BLaER1 treated with 17β-estradiol and CSF1 and Interleukin-3, amounts not matched to agents 10 nM and 100 nM (cell line): ENCODE measurements at regions not wholly inside any gene's neighbourhood (a gene's known extent, or its start where the extent isn't known, plus 50 kb on each side); places are given as distances from the start of the nearest gene placed in this dataset.
"Not testable (repeated sequence)": the region's sequence is repeated elsewhere in the genome, so short reads cannot be mapped to it uniquely, and the experiment has no call there.

Source experiments
- H3K27ac ChIP-seq, 11 experiments: shearing (Covaris generic); formaldehyde crosslinking; 2 replicates each; pipeline ENCODE4 v1.8.1; 2022
- H3K27me3 ChIP-seq, 11 experiments: shearing (Covaris generic); formaldehyde crosslinking; 2 replicates each; pipeline ENCODE4 v1.8.1; 2022
- H3K36me3 ChIP-seq, 11 experiments: shearing (Covaris generic); formaldehyde crosslinking; 2 replicates each; pipeline ENCODE4 v1.8.1; 2022
- H3K4me1 ChIP-seq, 10 experiments: shearing (Covaris generic); formaldehyde crosslinking; 2 replicates each; pipeline ENCODE4 v1.8.1; 2022
- H3K4me2 ChIP-seq, 11 experiments: shearing (Covaris generic); formaldehyde crosslinking; 2 replicates each; pipeline ENCODE4 v1.8.1; 2022
- H3K4me3 ChIP-seq, 10 experiments: shearing (Covaris generic); formaldehyde crosslinking; 2 replicates each; pipeline ENCODE4 v1.8.1; 2022
- H3K9ac ChIP-seq, 11 experiments: shearing (Covaris generic); formaldehyde crosslinking; 2 replicates each; pipeline ENCODE4 v1.8.1; 2022
- H3K9me3 ChIP-seq, 11 experiments: shearing (Covaris generic); formaldehyde crosslinking; replicated peaks in 1 of 11; 2 replicates each; pipeline ENCODE4 v1.8.1; 2022
- H4K20me1 ChIP-seq, 11 experiments: shearing (Covaris generic); formaldehyde crosslinking; 2 replicates each; pipeline ENCODE4 v1.8.1; 2022
- Cebpa-rat ChIP-seq, 11 experiments: shearing (Covaris generic); IDR thresholded peaks; 2 replicates each; pipeline ENCODE4 v1.8.1; 2022

DNA sequence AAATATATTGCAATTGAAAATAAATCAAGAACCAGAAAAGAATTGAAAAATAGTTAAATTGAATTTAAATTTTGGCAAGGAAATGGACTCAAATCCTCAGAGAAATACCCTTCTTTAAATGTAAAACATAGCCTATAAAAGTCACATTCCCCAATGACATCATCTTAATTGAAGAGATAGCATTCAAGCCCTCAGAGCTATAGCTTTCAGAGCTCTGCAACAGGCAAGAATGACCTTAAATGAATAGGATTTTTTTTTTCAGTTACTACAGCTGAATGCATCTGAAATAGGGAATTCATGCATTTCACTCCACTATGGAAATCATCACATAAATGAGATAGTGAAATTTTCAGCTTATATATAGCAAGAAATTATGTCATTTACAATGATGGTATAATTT lies 1049.0 kb downstream of the OLFM4 start:
- Histone ChIP-seq H3K4me1 (no peaks in the 10 kb centered on the region), H4K20me1 (no peaks in the 10 kb centered on the region), H3K27me3 (no peaks in the 10 kb centered on the region), H3K9me3 (peaks cover 0 to 11% (median 0%) of the 10 kb centered on the region in 11 experiments; a peak in 2 of 22 replicates), H3K36me3 (no peaks in the 10 kb centered on the region), H3K9ac (no peak overlapping the region), H3K4me2 (no peak overlapping the region), H3K4me3 (no peak overlapping the region), H3K27ac (no peak overlapping the region)
- TF ChIP-seq Cebpa-rat (IDR thresholded peaks at IDR 0.05), result no peak

DNA sequence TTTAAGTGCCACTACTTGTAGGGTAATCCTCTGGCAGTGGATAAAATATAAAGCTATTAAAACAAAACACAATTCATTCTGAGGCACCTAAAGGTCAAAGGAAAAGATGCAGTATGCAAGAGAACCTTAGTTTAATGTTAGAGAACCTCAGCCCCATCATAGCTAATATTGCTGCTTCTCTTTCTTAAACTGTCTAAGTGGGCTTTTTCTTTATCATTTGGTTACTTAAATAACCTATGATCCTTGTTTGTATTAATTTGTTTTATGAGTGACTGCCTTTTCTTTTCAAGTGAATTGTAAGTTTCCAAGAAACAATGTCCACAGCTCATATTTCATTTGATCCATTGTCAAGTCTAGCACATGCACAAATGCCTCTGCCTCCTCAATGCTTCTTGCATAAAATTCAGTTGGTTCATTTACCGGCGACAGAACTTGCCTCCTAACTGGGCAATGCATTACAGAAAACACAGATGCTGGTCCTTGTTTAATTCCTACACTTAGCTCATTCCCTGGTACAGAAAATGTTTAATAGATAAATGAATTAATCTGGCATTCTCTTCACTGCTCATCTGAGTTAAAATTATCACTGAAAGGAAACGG lies 1049.8 kb downstream of the OLFM4 start:
- Histone ChIP-seq H3K36me3 (no peaks in the 10 kb centered on the region), H3K4me3 (no peak overlapping the region), H3K4me1 (no peaks in the 10 kb centered on the region), H3K9ac (no peak overlapping the region), H3K9me3 (peaks cover 0 to 11% (median 0%) of the 10 kb centered on the region in 11 experiments; a peak in 2 of 22 replicates), H3K27ac (no peak overlapping the region), H3K27me3 (no peaks in the 10 kb centered on the region), H3K4me2 (no peak overlapping the region), H4K20me1 (no peaks in the 10 kb centered on the region)
- no peak for TF ChIP-seq Cebpa-rat (IDR thresholded peaks at IDR 0.05)

DNA sequence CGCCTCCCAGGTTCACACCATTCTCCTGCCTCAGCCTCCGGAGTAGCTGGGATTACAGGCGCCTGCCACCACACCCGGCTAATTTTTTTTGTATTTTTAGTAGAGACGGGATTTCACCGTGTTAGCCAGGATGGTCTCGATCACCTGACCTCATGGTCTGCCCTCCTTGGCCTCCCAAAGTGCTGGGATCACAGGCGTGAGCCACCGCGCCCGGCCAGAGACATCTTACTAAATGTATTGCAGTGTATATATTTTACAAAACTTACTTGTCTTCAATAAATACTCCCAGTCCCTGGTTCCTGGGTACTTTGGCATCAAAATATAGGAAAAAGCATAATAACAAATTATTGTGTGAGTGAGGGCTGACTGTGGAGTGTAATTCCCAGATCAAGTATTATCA lies 1053.7 kb downstream of the OLFM4 start:
- not testable (repeated sequence) for H4K20me1 ChIP-seq, H3K4me3 ChIP-seq, H3K36me3 ChIP-seq, H3K27me3 ChIP-seq, H3K4me2 ChIP-seq, H3K9ac ChIP-seq, H3K4me1 ChIP-seq, H3K27ac ChIP-seq
- peaks cover 0 to 11% (median 0%) of the 10 kb centered on the region in 11 experiments; a peak in 2 of 22 replicates for H3K9me3 ChIP-seq

DNA sequence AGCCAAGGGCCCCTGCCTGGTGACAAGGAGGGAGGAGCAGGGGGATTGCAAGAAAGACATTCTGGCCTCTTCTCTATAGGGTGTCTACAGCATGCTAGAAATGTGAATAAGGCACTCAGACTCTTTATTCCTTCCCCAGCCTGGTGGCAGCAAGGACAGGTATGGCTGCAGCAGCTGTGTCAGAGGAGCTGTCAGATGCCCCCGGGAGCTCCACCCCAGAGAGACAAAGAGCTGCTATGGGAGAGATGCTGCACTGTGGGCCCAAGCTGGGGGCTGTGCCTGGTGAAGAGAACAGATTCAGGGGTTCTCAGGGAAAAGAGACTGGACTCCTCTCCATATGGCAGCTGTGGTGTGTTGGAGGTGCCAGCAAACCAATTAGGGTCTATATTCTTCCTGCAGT lies 1063.3 kb downstream of the OLFM4 start:
- TF ChIP-seq Cebpa-rat (IDR thresholded peaks at IDR 0.05), result no peak
- H3K27ac ChIP-seq, result no peak overlapping the region

DNA sequence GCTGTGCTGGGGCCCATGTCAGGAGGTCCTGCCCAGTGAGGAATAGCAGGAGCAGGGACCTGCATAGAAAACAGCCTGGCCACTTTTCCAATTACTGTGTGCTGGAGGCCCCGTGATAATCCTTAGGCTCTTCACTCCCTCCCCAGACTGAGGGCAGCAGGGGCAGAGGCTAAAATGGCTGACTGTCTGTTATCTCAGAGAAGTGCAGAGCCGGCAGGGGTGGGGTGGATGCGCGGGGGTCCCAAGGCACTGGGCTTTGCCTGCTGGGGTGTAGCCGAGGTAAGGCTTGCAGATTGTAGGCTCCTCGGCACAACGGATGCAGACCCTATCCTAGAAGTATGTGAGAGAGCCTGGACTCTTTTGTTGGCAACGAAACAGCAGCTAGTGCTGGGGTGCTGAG lies 1064.1 kb downstream of the OLFM4 start:
- H3K36me3 ChIP-seq, result no peaks in the 10 kb centered on the region
- no peak overlapping the region for H3K4me2 ChIP-seq
- H3K9ac ChIP-seq, result no peak overlapping the region
- H3K4me1 ChIP-seq, result no peaks in the 10 kb centered on the region
- no peaks in the 10 kb centered on the region for H3K27me3 ChIP-seq
- TF ChIP-seq Cebpa-rat (IDR thresholded peaks at IDR 0.05), result no peak
- H3K4me3 ChIP-seq, result no peak overlapping the region
- no peaks in the 10 kb centered on the region for H4K20me1 ChIP-seq
- H3K9me3 ChIP-seq, result no peaks in the 10 kb centered on the region
- no peak overlapping the region for H3K27ac ChIP-seq

More for the DNA sequence above, 1063.3 kb downstream of the OLFM4 start:
- Histone ChIP-seq H3K9me3 (no peaks in the 10 kb centered on the region), H3K4me1 (no peaks in the 10 kb centered on the region), H4K20me1 (no peaks in the 10 kb centered on the region), H3K27me3 (no peaks in the 10 kb centered on the region), H3K36me3 (no peaks in the 10 kb centered on the region), H3K4me2 (no peak overlapping the region), H3K4me3 (no peak overlapping the region), H3K9ac (no peak overlapping the region)

DNA sequence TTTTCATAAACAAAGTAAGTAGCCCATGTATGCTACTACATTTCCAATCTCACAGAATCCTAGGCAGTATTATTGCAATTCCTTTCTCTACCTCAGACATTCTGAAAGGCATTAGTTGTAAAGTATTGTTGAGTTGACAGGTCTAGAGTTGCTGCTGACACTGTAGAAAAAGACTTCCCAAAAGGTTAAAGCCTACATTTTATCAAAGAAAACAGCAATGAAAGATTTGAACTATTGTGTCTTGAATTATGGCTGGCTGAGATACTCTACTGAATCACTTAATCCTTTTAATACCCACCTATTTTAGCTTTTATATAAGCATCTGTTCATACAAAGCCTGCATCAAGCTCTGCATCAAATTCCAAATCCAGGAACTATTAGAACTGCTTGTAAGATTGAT lies 1082.0 kb downstream of the OLFM4 start:
- Histone ChIP-seq H3K4me1 (no peaks in the 10 kb centered on the region), H3K4me3 (no peak overlapping the region), H3K4me2 (no peak overlapping the region), H3K9ac (no peak overlapping the region), H4K20me1 (no peaks in the 10 kb centered on the region), H3K9me3 (no peaks in the 10 kb centered on the region), H3K27me3 (no peaks in the 10 kb centered on the region), H3K27ac (no peak overlapping the region), H3K36me3 (no peaks in the 10 kb centered on the region)
- TF ChIP-seq Cebpa-rat (IDR thresholded peaks at IDR 0.05), result no peak

DNA sequence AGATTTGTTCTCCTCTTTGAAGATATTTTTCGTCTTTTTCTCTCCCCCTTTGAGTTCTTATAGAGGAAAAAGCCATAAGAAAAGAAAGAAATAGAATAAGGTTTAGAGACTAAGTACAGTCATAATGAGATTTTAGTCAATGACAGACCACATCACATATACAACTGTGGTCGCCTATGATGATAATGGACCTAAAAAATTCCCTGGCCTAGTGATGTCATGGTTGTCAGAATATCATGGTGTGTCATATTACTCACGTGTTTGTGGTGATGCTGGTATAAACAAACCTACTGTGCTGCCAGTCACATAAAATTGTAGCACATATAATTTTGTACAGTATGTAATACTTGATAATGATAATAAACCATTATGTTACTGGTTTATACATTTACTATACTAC lies 1096.1 kb downstream of the OLFM4 start:
- Histone ChIP-seq H3K27ac (no peak overlapping the region), H3K4me1 (no peaks in the 10 kb centered on the region), H3K9me3 (no peaks in the 10 kb centered on the region), H3K36me3 (no peaks in the 10 kb centered on the region), H4K20me1 (no peaks in the 10 kb centered on the region), H3K27me3 (no peaks in the 10 kb centered on the region), H3K4me3 (no peak overlapping the region), H3K9ac (no peak overlapping the region), H3K4me2 (no peak overlapping the region)
- no peak for TF ChIP-seq Cebpa-rat (IDR thresholded peaks at IDR 0.05)

DNA sequence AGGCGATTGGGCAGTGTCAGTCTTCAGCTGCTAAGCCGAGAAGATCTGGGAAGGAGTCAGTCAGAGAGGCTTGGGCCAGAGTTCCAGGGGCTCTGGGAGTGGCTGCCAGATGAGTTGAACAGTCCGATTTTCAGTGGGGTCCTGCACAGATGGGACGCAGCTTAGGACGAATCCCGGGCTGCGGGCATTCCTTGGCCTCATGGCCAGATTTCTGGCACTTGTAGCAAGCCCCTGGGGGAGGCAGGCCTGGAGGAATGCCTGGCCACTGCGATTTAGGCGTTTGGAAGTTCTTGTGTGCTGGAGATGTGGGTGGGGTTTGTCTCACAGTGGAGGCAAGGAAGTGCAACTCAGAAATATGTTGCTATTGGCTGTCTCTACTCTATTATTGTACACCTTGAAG lies 1102.3 kb downstream of the OLFM4 start:
- H4K20me1 ChIP-seq, H3K4me1 ChIP-seq, H3K9me3 ChIP-seq, H3K27me3 ChIP-seq, H3K4me3 ChIP-seq, H3K27ac ChIP-seq, H3K9ac ChIP-seq, H3K4me2 ChIP-seq, H3K36me3 ChIP-seq: not testable (repeated sequence)

DNA sequence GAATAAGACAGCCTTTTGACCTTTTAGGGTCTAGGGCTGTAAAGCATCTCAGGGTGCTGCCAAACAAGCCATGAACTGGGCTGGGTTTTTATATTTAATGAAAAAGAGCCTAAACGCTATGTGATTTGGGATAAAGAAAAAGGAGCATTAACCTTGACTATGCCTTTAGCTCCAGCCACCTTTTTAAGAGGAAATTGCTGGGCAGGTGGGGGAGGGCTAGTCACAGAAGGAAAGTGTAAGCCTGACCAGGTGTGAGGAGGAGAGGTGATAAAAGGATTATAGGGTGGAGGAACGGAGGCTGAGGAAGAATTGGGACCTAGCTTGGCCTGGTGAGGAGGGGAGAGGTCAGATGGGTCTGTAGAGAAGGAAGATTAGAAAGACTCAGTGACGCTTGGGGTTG lies 1102.8 kb downstream of the OLFM4 start:
- not testable (repeated sequence) for H3K27me3 ChIP-seq, H3K4me3 ChIP-seq, H3K36me3 ChIP-seq, H3K27ac ChIP-seq, H3K4me1 ChIP-seq, H3K9ac ChIP-seq, H4K20me1 ChIP-seq, H3K4me2 ChIP-seq, H3K9me3 ChIP-seq

DNA sequence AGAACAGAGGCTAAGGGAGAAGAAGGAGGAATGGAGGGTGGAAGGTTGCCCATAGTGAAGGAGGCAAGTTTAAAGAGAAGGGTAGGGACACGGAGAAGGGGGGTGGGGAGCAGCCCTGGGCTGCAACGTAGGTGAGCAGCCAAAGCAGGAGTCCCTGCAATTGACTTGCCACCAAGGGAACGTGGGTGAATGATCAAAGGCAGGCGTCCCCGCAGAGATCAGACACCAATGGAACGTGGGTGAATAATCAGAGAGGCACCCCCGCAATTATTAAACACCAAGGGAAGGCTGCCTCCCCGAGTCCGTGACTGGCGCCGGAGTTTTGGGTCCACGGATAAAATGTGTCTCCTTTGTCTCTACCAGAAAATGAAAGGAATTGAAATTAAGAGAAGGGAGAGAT lies 1103.5 kb downstream of the OLFM4 start:
- H3K27me3 ChIP-seq, H3K4me3 ChIP-seq, H3K9ac ChIP-seq, H4K20me1 ChIP-seq, H3K36me3 ChIP-seq, H3K4me1 ChIP-seq, H3K9me3 ChIP-seq, H3K27ac ChIP-seq, H3K4me2 ChIP-seq: not testable (repeated sequence)

DNA sequence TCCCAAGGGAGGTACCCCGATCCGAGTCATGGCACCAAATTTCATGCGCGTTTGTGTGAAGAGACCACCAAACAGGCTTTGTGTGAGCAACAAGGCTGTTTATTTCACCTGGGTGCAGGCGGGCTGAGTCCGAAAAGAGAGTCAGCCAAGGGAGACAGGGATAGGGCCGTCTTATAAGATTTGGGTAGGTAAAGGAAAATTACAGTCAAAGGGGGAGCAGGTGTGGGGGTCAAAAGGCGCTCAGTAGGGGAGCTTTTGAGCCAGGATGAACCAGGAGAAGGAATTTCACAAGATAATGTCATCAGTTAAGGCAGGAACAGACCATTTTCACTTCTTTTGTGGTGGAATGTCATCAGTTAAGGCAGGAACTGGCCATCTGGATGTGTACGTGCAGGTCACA lies 1104.1 kb downstream of the OLFM4 start:
- not testable (repeated sequence) for H3K4me3 ChIP-seq, H3K4me2 ChIP-seq, H3K27me3 ChIP-seq, H4K20me1 ChIP-seq, H3K36me3 ChIP-seq, H3K9me3 ChIP-seq, H3K4me1 ChIP-seq, H3K9ac ChIP-seq, H3K27ac ChIP-seq
